ENCODE measurements at regions not wholly inside any gene's neighbourhood (a gene's known extent, or its start where the extent isn't known, plus 50 kb on each side); places are given as distances from the start of the nearest gene placed in this dataset.

GRCh38 chr2:138381373-138381772 is 120.2 kb upstream of the SPOPL start:
- TF ChIP-seq POLR2A (IDR thresholded peaks at IDR 0.05) (no peak), POLR2AphosphoS5 (IDR thresholded peaks at IDR 0.05) (no peak)
- TF ChIP-seq, protein P1, sequence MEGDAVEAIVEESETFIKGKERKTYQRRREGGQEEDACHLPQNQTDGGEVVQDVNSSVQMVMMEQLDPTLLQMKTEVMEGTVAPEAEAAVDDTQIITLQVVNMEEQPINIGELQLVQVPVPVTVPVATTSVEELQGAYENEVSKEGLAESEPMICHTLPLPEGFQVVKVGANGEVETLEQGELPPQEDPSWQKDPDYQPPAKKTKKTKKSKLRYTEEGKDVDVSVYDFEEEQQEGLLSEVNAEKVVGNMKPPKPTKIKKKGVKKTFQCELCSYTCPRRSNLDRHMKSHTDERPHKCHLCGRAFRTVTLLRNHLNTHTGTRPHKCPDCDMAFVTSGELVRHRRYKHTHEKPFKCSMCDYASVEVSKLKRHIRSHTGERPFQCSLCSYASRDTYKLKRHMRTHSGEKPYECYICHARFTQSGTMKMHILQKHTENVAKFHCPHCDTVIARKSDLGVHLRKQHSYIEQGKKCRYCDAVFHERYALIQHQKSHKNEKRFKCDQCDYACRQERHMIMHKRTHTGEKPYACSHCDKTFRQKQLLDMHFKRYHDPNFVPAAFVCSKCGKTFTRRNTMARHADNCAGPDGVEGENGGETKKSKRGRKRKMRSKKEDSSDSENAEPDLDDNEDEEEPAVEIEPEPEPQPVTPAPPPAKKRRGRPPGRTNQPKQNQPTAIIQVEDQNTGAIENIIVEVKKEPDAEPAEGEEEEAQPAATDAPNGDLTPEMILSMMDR (IDR thresholded peaks at IDR 0.05): no peak
